Occipital lobe (tissue), 1 donor: ENCODE measurements at regions not wholly inside any gene's neighbourhood (a gene's known extent, or its start where the extent isn't known, plus 50 kb on each side); places are given as distances from the start of the nearest gene placed in this dataset.
"Not testable (repeated sequence)": the region's sequence is repeated elsewhere in the genome, so short reads cannot be mapped to it uniquely, and the experiment has no call there.

Source experiments
- DNase-seq: peaks from one replicate; lab custom pipeline; 2025; lab: John Stamatoyannopoulos, UW

GRCh38 chr4:152068866-152069265, 308.1 kb upstream of the GATB start:
- no peak for DNase-seq

- no peak for DNase-seq
Measured at GRCh38 chr4:152065545-152065944, 304.7 kb upstream of the GATB start.

- no peak for DNase-seq
Measured at GRCh38 chr4:152064753-152065152, 303.9 kb upstream of the GATB start.

GRCh38 chr4:152064282-152064681, 303.5 kb upstream of the GATB start:
- no peak for DNase-seq

- DNase-seq = no peak
Measured at GRCh38 chr4:152063621-152064240, 302.9 kb upstream of the GATB start.

- no peak for DNase-seq
Measured at GRCh38 chr4:152062936-152063620, 302.3 kb upstream of the GATB start.

- DNase-seq = no peak
Measured at GRCh38 chr4:152054731-152055130, 293.9 kb upstream of the GATB start.

- DNase-seq = no peak
Measured at GRCh38 chr4:152052451-152053057, 291.7 kb upstream of the GATB start.

- DNase-seq = not testable (repeated sequence)
Measured at GRCh38 chr4:152051332-152051731, 290.5 kb upstream of the GATB start.

- DNase-seq = no peak
Measured at GRCh38 chr4:152050106-152050505, 289.3 kb upstream of the GATB start.

GRCh38 chr4:152047451-152047850, 286.6 kb upstream of the GATB start:
- DNase-seq = no peak

GRCh38 chr4:152045807-152046571, 285.2 kb upstream of the GATB start:
- DNase-seq = no peak

GRCh38 chr4:152045449-152045806, 284.6 kb upstream of the GATB start:
- DNase-seq = no peak

- DNase-seq = no peak
Measured at GRCh38 chr4:152044331-152045036, 283.7 kb upstream of the GATB start.

- DNase-seq = no peak
Measured at GRCh38 chr4:152041295-152041694, 280.5 kb upstream of the GATB start.

GRCh38 chr4:152039691-152040090, 278.9 kb upstream of the GATB start:
- no peak for DNase-seq

GRCh38 chr4:152039023-152039481, 278.2 kb upstream of the GATB start:
- DNase-seq = no peak

- DNase-seq = no peak
Measured at GRCh38 chr4:152038238-152038637, 277.4 kb upstream of the GATB start.

- DNase-seq = no peak
Measured at GRCh38 chr4:152037435-152037834, 276.6 kb upstream of the GATB start.

GRCh38 chr4:152033621-152034020, 272.8 kb upstream of the GATB start:
- no peak for DNase-seq

- DNase-seq = no peak
Measured at GRCh38 chr4:152032722-152033131, 271.9 kb upstream of the GATB start.

- no peak for DNase-seq
Measured at GRCh38 chr4:152029631-152030030, 268.8 kb upstream of the GATB start.
